SK-N-SH (cell line): ENCODE measurements at regions not wholly inside any gene's neighbourhood (a gene's known extent, or its start where the extent isn't known, plus 50 kb on each side); places are given as distances from the start of the nearest gene placed in this dataset.

ENCODE experiments used
- CTCF ChIA-PET: fragments of 300-600, 350-600 bp; formaldehyde crosslinking; extraction: SDS; loops from one replicate; lab custom pipeline; 2021; lab: Yijun Ruan, JAX
- POLR2A ChIA-PET: fragments of 350-600 bp; sonication (Branson Sonifier 250); formaldehyde crosslinking; extraction: SDS; loops from one replicate; lab custom pipeline; 2020; ENCODE audit warnings: antibody characterized with exemption, inconsistent platforms; lab: Yijun Ruan, JAX
- DNase-seq: peaks from one replicate; pipeline ENCODE4 v3.0.0; 2012
- H2AFZ ChIP-seq: fragments of 200-600 bp; sonication (generic); 2 replicates; pipeline ENCODE4 v1.8.1; 2016; ENCODE audit warnings: antibody characterized with exemption, mild to moderate bottlenecking, low read depth
- H3F3A ChIP-seq: fragments of 200-600 bp; sonication (generic); replicated peaks from 2 replicates; pipeline ENCODE3; 2016; ENCODE audit warnings: antibody characterized with exemption, mild to moderate bottlenecking; ENCODE audit not compliant: insufficient read depth
- H3K27ac ChIP-seq, 2 experiments: fragments of 200-500 bp in 1 of 2; fragments of 200-600 bp in 1 of 2; sonication (Bioruptor generic) in 1 of 2; sonication (generic), shearing (Covaris generic) in 1 of 2; 2 replicates each; pipeline versions ENCODE4 v1.5.1 to v1.6.1; 2014 to 2016; ENCODE audit warnings: low read depth in 2 of 2, inconsistent platforms in 1 of 2, low read length in 1 of 2, mild to moderate bottlenecking in 1 of 2, mixed read lengths in 1 of 2
- H3K27me3 ChIP-seq: fragments of 200-600 bp; sonication (generic), shearing (Covaris generic); 2 replicates; pipeline ENCODE4 v1.6.1; 2016; ENCODE audit warnings: mixed run types; ENCODE audit not compliant: insufficient read depth
- H3K36me3 ChIP-seq, 2 experiments: fragments of 200-500 bp in 1 of 2; fragments of 200-600 bp in 1 of 2; sonication (Bioruptor generic) in 1 of 2; sonication (generic) in 1 of 2; replicated peaks in 1 of 2; 2 replicates each; pipeline versions ENCODE3 to v1.5.1; 2014 to 2016; ENCODE audit warnings: low read length in 1 of 2, mild to moderate bottlenecking in 1 of 2; ENCODE audit not compliant: insufficient read depth in 2 of 2, control insufficient read depth in 1 of 2
- H3K4me1 ChIP-seq, 2 experiments: fragments of 200-500 bp in 1 of 2; fragments of 200-600 bp in 1 of 2; sonication (Bioruptor generic) in 1 of 2; sonication (generic), shearing (Covaris generic) in 1 of 2; 2 replicates each; pipeline versions ENCODE4 v1.5.1 to v1.6.1; 2014 to 2016; ENCODE audit warnings: low read depth in 1 of 2, low read length in 1 of 2, mixed run types in 1 of 2; ENCODE audit not compliant: insufficient read depth in 2 of 2, control insufficient read depth in 1 of 2
- H3K4me2 ChIP-seq: fragments of 200-600 bp; sonication (generic), shearing (Covaris generic); 2 replicates; pipeline ENCODE4 v1.6.1; 2017; ENCODE audit warnings: mixed run types
- H3K4me3 ChIP-seq, 2 experiments: fragments of 200-500 bp in 1 of 2; fragments of 200-600 bp in 1 of 2; sonication (Bioruptor generic) in 1 of 2; sonication (generic), shearing (Covaris generic) in 1 of 2; 2 replicates each; pipeline versions ENCODE4 v1.5.1 to v1.8.1; 2014 to 2016; ENCODE audit warnings: low read depth in 2 of 2, inconsistent platforms in 1 of 2, low read length in 1 of 2, mild to moderate bottlenecking in 1 of 2, mixed read lengths in 1 of 2, moderate library complexity in 1 of 2
- H3K79me2 ChIP-seq: fragments of 200-600 bp; sonication (generic); 2 replicates; pipeline ENCODE4 v1.8.1; 2017; ENCODE audit warnings: mild to moderate bottlenecking; ENCODE audit not compliant: insufficient read depth
- H3K9ac ChIP-seq: fragments of 200-600 bp; sonication (generic); 2 replicates; pipeline ENCODE4 v1.6.1; 2017; ENCODE audit warnings: mixed run types
- H3K9me2 ChIP-seq: fragments of 200-600 bp; sonication (generic); 2 replicates; pipeline ENCODE4 v1.6.1; 2017; ENCODE audit warnings: mixed run types
- H3K9me3 ChIP-seq: fragments of 200-600 bp; sonication (generic); 2 replicates; pipeline ENCODE4 v1.6.1; 2017; ENCODE audit warnings: mixed run types, mild to moderate bottlenecking, moderate library complexity
- H4K20me1 ChIP-seq: fragments of 200-600 bp; sonication (generic); 2 replicates; pipeline ENCODE4 v1.6.1; 2017; ENCODE audit warnings: mild to moderate bottlenecking, mixed run types; ENCODE audit not compliant: insufficient read depth
- CHD2 ChIP-seq: fragments of 150-350 bp; IDR thresholded peaks from 2 replicates; pipeline ENCODE4 v1.6.1; 2018; ENCODE audit warnings: low read length; ENCODE audit not compliant: partially characterized antibody
- ELF1 ChIP-seq: IDR thresholded peaks from 2 replicates; pipeline ENCODE4 v1.4.0; 2012
- FOSL2 ChIP-seq: IDR thresholded peaks from 2 replicates; pipeline ENCODE4 v1.4.0; 2012; ENCODE audit warnings: low read depth, mild to moderate bottlenecking, moderate library complexity, borderline replicate concordance
- FOXM1 ChIP-seq: IDR thresholded peaks from 2 replicates; pipeline ENCODE4 v1.4.0; 2012; ENCODE audit warnings: low read depth, mild to moderate bottlenecking
- JUND ChIP-seq: IDR thresholded peaks from 2 replicates; pipeline ENCODE4 v1.4.0; 2012
- RFX5 ChIP-seq: IDR thresholded peaks from 2 replicates; pipeline ENCODE4 v1.6.1; 2012; ENCODE audit warnings: mild to moderate bottlenecking, improper control_type of control experiment, low read length
- RXRA ChIP-seq: IDR thresholded peaks from 2 replicates; pipeline ENCODE4 v1.4.0; 2012; ENCODE audit warnings: low read depth, mild to moderate bottlenecking, borderline replicate concordance
- WGBS: methylation state at CpG from one replicate; pipeline ENCODE4 v1.1.6; 2017; ENCODE audit warnings: low lambda C conversion rate; 5-methylcytosine and 5-hydroxymethylcytosine counted together
- TF ChIP-seq, protein P1 (sequence below): IDR thresholded peaks from 2 replicates; pipeline ENCODE4 v1.4.0; 2012; ENCODE audit warnings: low read depth, borderline replicate concordance

DNA sequence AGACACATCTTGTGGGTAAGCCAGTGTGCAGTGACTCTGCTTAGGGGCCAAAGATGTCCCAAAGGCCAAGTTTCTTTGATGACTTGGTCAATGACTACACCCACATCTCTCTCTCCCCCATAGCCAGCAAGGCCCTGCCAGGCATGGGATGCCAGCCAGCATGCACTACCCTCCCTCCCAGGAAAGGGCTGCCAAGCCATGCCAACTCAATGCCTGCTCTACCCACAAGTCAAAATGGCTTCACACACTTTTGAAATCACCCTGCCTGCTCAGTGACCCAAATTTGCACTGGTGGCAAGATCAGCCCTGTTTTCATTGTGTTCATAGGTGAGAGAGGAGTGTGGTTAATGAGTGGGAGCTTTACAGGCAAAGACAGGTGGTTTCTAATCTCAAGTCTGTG, 112.5 kb downstream of the MATN1 start:
- no peak overlapping the region for H3K4me3 ChIP-seq
- no peaks in the 10 kb centered on the region for H3K9me3 ChIP-seq
- H3K4me2 ChIP-seq = no peak overlapping the region
- H2AFZ ChIP-seq = no peak overlapping the region
- no peaks in the 10 kb centered on the region for H3F3A ChIP-seq
- H3K27me3 ChIP-seq = no peaks in the 10 kb centered on the region
- no peaks in the 10 kb centered on the region for H4K20me1 ChIP-seq
- peaks cover 0 to 11% of the 10 kb centered on the region in 2 experiments; a peak in 1 of 4 replicates for H3K4me1 ChIP-seq
- no peak for DNase-seq
- no peaks in the 10 kb centered on the region for H3K36me3 ChIP-seq
- H3K27ac ChIP-seq = no peak overlapping the region
- H3K9me2 ChIP-seq = no peaks in the 10 kb centered on the region
- no peaks in the 10 kb centered on the region for H3K79me2 ChIP-seq
- POLR2A ChIA-PET = no interaction called here
- H3K9ac ChIP-seq = no peak overlapping the region
- CTCF ChIA-PET = no interaction called here
- TF ChIP-seq RFX5 = no peak
- TF ChIP-seq JUND = no peak
- TF ChIP-seq ELF1 = no peak

DNA sequence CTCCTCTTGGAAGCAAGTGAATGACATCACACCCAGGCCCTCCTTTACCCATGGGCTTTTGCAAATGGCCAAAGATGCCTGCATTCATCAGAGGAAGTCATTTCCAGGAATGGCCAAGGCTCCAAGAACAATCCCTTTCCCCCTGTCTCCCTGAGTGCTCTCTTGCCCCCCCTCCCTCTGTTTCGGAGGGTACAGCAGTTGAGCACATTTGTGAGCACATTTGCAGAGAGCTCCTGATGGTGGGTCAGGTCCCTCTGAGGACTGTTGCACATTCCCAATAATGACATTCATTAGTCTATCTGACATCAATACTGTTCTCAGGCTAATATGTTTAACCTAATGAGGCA, 113.4 kb downstream of the MATN1 start:
- H3K9ac ChIP-seq = no peak overlapping the region
- H2AFZ ChIP-seq = no peak overlapping the region
- no peak for DNase-seq
- H3K4me1 ChIP-seq = peaks cover 0 to 11% of the 10 kb centered on the region in 2 experiments; a peak in 1 of 4 replicates
- no peak overlapping the region for H3K4me3 ChIP-seq
- H3F3A ChIP-seq = no peaks in the 10 kb centered on the region
- no peaks in the 10 kb centered on the region for H3K36me3 ChIP-seq
- no peaks in the 10 kb centered on the region for H3K79me2 ChIP-seq
- no peak overlapping the region for H3K4me2 ChIP-seq
- H3K27ac ChIP-seq = no peak overlapping the region; a peak in 1 of 4 replicates
- POLR2A ChIA-PET = no interaction called here
- H3K9me3 ChIP-seq = no peaks in the 10 kb centered on the region
- TF ChIP-seq RFX5 (no peak), JUND (no peak), FOXM1 (no peak)
- TF ChIP-seq, protein P1, sequence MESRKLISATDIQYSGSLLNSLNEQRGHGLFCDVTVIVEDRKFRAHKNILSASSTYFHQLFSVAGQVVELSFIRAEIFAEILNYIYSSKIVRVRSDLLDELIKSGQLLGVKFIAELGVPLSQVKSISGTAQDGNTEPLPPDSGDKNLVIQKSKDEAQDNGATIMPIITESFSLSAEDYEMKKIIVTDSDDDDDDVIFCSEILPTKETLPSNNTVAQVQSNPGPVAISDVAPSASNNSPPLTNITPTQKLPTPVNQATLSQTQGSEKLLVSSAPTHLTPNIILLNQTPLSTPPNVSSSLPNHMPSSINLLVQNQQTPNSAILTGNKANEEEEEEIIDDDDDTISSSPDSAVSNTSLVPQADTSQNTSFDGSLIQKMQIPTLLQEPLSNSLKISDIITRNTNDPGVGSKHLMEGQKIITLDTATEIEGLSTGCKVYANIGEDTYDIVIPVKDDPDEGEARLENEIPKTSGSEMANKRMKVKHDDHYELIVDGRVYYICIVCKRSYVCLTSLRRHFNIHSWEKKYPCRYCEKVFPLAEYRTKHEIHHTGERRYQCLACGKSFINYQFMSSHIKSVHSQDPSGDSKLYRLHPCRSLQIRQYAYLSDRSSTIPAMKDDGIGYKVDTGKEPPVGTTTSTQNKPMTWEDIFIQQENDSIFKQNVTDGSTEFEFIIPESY = no peak
- TF ChIP-seq, all 33 proteins: peak for 0
- Histone ChIP-seq H4K20me1 (no peaks in the 10 kb centered on the region), H3K27me3 (no peaks in the 10 kb centered on the region), H3K9me2 (no peaks in the 10 kb centered on the region)
- WGBS = 0% methylated on average over 1 of the region's 1 CpG
- CTCF ChIA-PET = no interaction called here

DNA sequence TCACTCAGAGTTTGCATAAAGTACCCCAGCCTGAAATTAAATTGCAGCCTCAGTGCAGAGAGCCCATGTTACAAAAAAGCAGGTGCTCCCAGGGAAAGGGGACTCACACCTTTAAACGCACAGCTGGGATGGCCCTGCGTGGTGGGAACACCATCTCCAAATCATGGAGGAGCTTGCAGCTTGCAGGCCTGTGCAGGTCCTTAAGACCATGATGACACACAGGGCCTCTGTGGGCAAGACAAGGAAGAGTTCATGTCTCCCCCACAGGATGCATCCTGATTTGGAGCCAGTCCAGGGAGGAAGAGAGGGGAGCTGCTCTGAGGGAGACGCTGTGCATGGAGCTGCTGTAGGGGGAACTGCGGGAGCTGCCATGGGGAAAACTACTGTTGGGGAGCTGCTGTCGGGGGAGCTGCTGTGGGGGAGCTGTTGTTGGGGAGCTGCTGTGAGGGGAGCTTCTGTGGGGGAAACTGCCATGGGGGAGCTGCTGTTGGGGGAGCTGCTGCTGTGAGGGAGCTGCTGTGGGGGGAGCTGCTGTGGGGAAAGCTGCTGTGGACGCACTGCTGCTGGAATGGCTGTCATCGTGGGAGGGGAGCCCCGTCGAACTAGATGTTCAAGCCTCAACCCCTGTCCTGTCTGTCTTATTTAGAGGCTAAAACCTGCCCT, 113.9 kb downstream of the MATN1 start:
- no peaks in the 10 kb centered on the region for H3K27me3 ChIP-seq
- H3K27ac ChIP-seq = no peak overlapping the region
- H2AFZ ChIP-seq = no peak overlapping the region
- H3F3A ChIP-seq = no peaks in the 10 kb centered on the region
- POLR2A ChIA-PET = no interaction called here
- H4K20me1 ChIP-seq = no peaks in the 10 kb centered on the region
- no peak for DNase-seq
- H3K9me3 ChIP-seq = no peaks in the 10 kb centered on the region
- TF ChIP-seq FOSL2 = no peak
- TF ChIP-seq ELF1 = no peak
- TF ChIP-seq CHD2 = no peak
- no peak for TF ChIP-seq RXRA
- TF ChIP-seq, all 33 proteins: peak for 0
- Histone ChIP-seq H3K4me2 (no peak overlapping the region), H3K4me1 (peaks cover 0 to 11% of the 10 kb centered on the region in 2 experiments; a peak in 1 of 4 replicates), H3K9ac (no peak overlapping the region), H3K36me3 (no peaks in the 10 kb centered on the region), H3K79me2 (no peaks in the 10 kb centered on the region), H3K9me2 (no peaks in the 10 kb centered on the region), H3K4me3 (no peak overlapping the region)
- CTCF ChIA-PET = no interaction called here
- 28% methylated on average over 5 of the region's 9 CpGs for WGBS
